AG09319 (cell line): ENCODE measurements at regions not wholly inside any gene's neighbourhood (a gene's known extent, or its start where the extent isn't known, plus 50 kb on each side); places are given as distances from the start of the nearest gene placed in this dataset.

ENCODE experiments used
- DNase-seq: peaks from one replicate; pipeline ENCODE4 v3.0.0-alpha.2; 2010; ENCODE audit warnings: low read depth; ENCODE audit errors: extremely low read depth
- CTCF ChIP-seq: IDR thresholded peaks from 2 replicates; pipeline ENCODE4 v1.5.1; 2011; ENCODE audit warnings: low read depth, mild to moderate bottlenecking, inconsistent platforms, low read length, moderate library complexity

- DNase-seq, result no peak
- no peak for TF ChIP-seq CTCF
Observed at GRCh38 chr3:159654183-159655134, 334.2 kb upstream of the IL12A start.

DNA sequence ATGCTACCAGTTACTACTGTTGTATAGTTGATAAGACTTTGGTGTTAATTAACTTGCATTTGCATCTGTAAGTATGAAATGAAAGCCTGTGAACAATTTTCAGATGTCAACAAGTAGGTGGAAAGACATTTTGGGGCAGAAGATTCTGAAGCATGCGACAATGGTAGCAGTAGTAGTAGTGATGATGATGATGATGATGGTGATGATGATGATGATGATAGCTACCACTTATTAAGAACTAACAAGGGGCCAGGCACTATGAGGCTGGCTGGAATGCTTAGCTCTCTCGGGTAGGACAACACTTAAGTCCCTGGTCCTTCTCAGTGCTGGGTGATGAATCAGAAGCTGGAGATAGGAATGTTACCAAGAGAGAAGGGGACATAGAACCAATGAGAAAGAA, 333.4 kb upstream of the IL12A start:
- no peak for TF ChIP-seq CTCF
- no peak for DNase-seq

GRCh38 chr3:159657176-159657575, 331.5 kb upstream of the IL12A start:
- no peak for TF ChIP-seq CTCF
- no peak for DNase-seq

DNA sequence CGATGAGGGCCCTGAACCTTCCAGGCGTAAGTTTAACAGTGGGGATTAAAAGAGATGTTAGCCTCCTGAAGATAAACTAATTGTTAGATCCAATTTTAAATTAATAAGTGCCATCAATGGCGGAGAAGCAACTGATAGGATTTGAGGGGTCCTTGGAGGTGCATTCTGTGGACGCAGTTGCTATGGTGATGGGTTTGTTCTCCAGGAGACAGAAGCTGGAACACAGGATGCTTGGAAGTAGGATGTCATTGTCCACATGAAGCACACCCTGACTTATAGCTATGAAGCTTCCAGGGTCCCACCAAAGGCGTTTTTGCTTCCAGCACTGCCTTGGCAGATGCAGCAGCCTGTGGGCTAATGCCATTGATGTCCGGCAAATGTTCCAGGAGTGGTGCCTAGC, 331.0 kb upstream of the IL12A start:
- no peak for DNase-seq
- no peak for TF ChIP-seq CTCF

DNA sequence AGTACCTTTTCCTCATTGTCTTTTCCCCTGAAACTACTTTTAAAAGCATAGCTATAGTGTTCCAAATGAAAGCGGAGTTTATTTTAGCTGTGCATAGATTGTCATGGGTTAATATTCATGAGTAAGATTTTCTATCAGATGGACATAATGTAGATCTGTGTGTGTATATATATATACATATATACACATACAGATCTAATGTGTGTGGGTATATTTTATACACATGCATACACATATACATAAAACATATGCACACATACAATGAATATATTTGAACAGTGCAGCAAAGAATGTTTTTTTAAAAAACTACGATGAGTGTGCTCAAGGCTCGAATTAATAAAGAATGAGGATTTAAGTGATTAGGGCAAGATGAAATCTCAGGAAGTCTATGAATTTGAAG, 328.3 kb upstream of the IL12A start:
- DNase-seq, result no peak
- TF ChIP-seq CTCF, result no peak

DNA sequence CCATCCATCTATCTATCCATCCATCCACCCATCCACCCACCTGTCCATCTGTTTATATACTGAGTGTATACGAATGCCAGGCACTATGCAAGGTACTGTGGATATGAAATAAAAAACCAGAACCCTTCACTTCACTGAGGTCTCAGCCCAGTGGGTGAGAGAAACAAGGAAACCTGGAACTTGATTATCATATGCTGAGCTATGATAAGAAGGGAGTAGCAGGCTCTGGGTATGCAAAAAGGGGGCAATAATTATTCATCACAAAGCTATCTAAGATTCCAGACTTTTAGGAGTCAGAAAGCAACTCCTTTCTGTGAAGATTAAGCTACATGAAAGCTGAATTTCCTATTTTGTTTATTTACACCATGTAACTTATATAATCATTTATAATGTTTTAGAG, 327.7 kb upstream of the IL12A start:
- no peak for DNase-seq
- no peak for TF ChIP-seq CTCF

GRCh38 chr3:159662549-159662948, 326.1 kb upstream of the IL12A start:
- TF ChIP-seq CTCF, result no peak
- no peak for DNase-seq
